Activated CD8-positive, alpha-beta memory T cell treated with anti-CD3 and anti-CD28 coated beads, Interleukin-2, amount 10 ng/mL, durations not matched to agents 7 days and 5 days (primary cell): ENCODE measurements at regions not wholly inside any gene's neighbourhood (a gene's known extent, or its start where the extent isn't known, plus 50 kb on each side); places are given as distances from the start of the nearest gene placed in this dataset.
"Not testable (repeated sequence)": the region's sequence is repeated elsewhere in the genome, so short reads cannot be mapped to it uniquely, and the experiment has no call there.

Source experiments
- ATAC-seq: fragments of 150-1000 bp; cut with Tn5 transposase; one replicate; pipeline ENCODE4 v1.10.0; 2021; ENCODE audit warnings: moderate library complexity
- CTCF ChIA-PET: fragments of 350-600 bp; sonication (Branson Sonifier 250); formaldehyde crosslinking; loops from one replicate; lab custom pipeline; 2021; ENCODE audit warnings: antibody characterized with exemption; lab: Charles Lee
- DNase-seq: peaks from one replicate; pipeline ENCODE4 v3.0.0-alpha.2; 2020
- H3K27ac Mint-ChIP-seq: one replicate; pipeline ENCODE4 v1.8.0; 2021; ENCODE audit warnings: mild to moderate bottlenecking, mixed read lengths
- H3K27me3 Mint-ChIP-seq: one replicate; pipeline ENCODE4 v1.8.0; 2021; ENCODE audit warnings: mixed read lengths
- H3K36me3 Mint-ChIP-seq: one replicate; pipeline ENCODE4 v1.8.0; 2021; ENCODE audit warnings: mild to moderate bottlenecking, mixed read lengths
- H3K4me1 Mint-ChIP-seq: one replicate; pipeline ENCODE4 v1.8.0; 2021; ENCODE audit warnings: mixed read lengths
- H3K4me3 Mint-ChIP-seq: one replicate; pipeline ENCODE4 v1.8.0; 2021; ENCODE audit warnings: mild to moderate bottlenecking, moderate library complexity, mixed read lengths
- H3K9me3 Mint-ChIP-seq: one replicate; pipeline ENCODE4 v1.8.0; 2022; ENCODE audit warnings: low read depth, mixed read lengths

GRCh38 chr10:33871061-33871956 lies 536.8 kb upstream of the NRP1 start:
- no peak for ATAC-seq
- H3K9me3 Mint-ChIP-seq, result peaks cover 3% of the 10 kb centered on the region
- CTCF ChIA-PET, result no interaction called here

GRCh38 chr10:33869481-33869880 lies 535.0 kb upstream of the NRP1 start:
- Mint-ChIP-seq H3K36me3 (no peaks in the 10 kb centered on the region), H3K9me3 (peaks cover 5% of the 10 kb centered on the region), H3K27ac (no peak overlapping the region), H3K27me3 (peaks cover 2% of the 10 kb centered on the region), H3K4me1 (no peaks in the 10 kb centered on the region), H3K4me3 (no peak overlapping the region)
- DNase-seq, result no peak
- CTCF ChIA-PET, result no interaction called here
- ATAC-seq, result no peak

More at GRCh38 chr10:33871061-33871956, 536.8 kb upstream of the NRP1 start:
- no peak for DNase-seq
- Mint-ChIP-seq H3K27me3 (peaks cover 2% of the 10 kb centered on the region), H3K36me3 (no peaks in the 10 kb centered on the region), H3K4me3 (no peak overlapping the region), H3K4me1 (no peaks in the 10 kb centered on the region), H3K27ac (no peak overlapping the region)

GRCh38 chr10:33869028-33869427 lies 534.6 kb upstream of the NRP1 start:
- DNase-seq (no peak), ATAC-seq (no peak)
- H3K9me3 Mint-ChIP-seq, result peaks cover 5% of the 10 kb centered on the region
- no peak overlapping the region for H3K4me3 Mint-ChIP-seq
- H3K27ac Mint-ChIP-seq, result no peak overlapping the region
- H3K4me1 Mint-ChIP-seq, result no peaks in the 10 kb centered on the region
- peaks cover 2% of the 10 kb centered on the region for H3K27me3 Mint-ChIP-seq
- CTCF ChIA-PET, result no interaction called here
- H3K36me3 Mint-ChIP-seq, result no peaks in the 10 kb centered on the region

DNA sequence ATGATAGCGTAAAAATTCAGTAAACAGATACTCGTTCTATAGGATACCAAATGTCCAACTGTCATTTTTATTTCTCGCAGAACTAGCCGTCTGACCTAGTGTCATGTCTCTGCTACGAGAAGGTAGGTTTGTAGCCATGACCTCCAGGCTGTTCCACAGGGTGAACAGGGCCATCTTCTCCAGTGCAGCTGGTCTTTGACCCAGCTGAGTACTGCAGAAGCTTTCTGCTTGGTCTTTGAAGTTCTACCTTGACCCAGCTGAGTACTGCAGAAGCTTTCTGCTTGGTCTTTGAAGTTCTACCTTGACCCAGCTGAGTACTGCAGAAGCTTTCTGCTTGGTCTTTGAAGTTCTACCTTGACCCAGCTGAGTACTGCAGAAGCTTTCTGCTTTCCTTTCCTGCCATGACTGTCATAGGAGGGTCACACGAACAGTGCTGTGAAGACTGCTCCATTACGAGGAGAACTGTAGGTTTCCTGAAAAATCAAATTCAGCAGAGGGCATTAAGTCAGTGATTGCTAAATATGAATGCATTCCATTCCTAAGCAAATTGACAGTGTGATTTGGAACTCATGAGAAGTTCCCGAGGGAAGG lies 532.8 kb upstream of the NRP1 start:
- not testable (repeated sequence) for H3K4me1 Mint-ChIP-seq

GRCh38 chr10:33863352-33863751 lies 528.9 kb upstream of the NRP1 start:
- no peak for ATAC-seq
- Mint-ChIP-seq H3K4me3 (no peak overlapping the region), H3K4me1 (no peaks in the 10 kb centered on the region), H3K27ac (no peak overlapping the region), H3K36me3 (no peaks in the 10 kb centered on the region), H3K9me3 (peaks cover 5% of the 10 kb centered on the region), H3K27me3 (no peaks in the 10 kb centered on the region)
- no peak for DNase-seq
- CTCF ChIA-PET, result no interaction called here

More for the DNA sequence above, 532.8 kb upstream of the NRP1 start:
- H3K36me3 Mint-ChIP-seq, H3K9me3 Mint-ChIP-seq, CTCF ChIA-PET, DNase-seq, ATAC-seq, H3K4me3 Mint-ChIP-seq, H3K27ac Mint-ChIP-seq, H3K27me3 Mint-ChIP-seq: not testable (repeated sequence)

DNA sequence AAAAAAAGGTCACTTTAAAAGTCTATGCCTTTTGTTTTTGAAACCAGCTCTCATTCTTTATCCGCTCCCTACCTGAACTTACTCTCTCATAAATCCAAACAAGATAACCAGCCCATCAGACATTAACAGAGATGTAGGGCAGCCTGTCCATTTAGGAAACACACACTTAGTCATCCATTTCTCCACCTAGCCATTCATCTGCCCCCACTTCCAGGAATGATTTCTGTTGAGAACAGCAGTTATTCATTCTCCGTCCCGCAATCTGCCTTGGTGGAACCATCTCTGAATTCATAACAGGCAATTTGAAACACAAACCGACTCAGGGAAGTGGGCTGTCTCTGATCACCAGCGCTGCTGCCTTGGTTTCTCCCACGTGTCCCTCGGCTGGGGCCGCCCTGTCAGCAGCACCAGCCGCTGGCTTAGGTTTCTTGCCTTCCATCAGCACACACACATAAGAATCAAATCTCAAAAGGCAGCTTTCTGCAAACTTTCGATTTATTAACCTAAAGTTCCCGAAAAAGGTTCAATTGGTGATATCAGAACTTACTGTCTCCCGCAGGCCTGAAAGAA lies 528.2 kb upstream of the NRP1 start:
- H3K27ac Mint-ChIP-seq, result no peak overlapping the region
- no peak for DNase-seq
- CTCF ChIA-PET, result no interaction called here
- no peaks in the 10 kb centered on the region for H3K4me1 Mint-ChIP-seq
- peaks cover 3% of the 10 kb centered on the region for H3K9me3 Mint-ChIP-seq
- no peaks in the 10 kb centered on the region for H3K36me3 Mint-ChIP-seq
- H3K4me3 Mint-ChIP-seq, result no peak overlapping the region
- ATAC-seq, result no peak
- no peaks in the 10 kb centered on the region for H3K27me3 Mint-ChIP-seq

DNA sequence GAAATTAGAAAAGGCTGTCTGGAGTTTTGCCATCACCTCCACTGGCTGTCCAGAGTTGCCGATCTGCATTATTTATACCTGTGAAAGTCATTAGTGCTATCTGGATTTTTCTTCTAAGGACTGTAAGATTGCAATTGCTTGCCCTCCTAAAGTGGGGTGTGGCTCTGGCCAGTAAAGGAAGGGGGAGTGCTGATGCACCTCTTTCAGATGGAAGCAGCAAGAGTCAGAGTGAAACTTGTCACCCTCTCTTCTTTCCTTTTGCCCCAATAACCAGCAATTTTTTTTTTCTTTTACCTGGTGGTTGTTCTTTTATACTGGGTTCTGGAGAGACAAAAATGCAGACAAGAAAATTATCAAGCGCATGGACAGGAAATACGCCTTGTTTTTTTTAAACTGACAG lies 527.4 kb upstream of the NRP1 start:
- Mint-ChIP-seq H3K4me3 (no peak overlapping the region), H3K27me3 (no peaks in the 10 kb centered on the region), H3K4me1 (no peaks in the 10 kb centered on the region), H3K9me3 (peaks cover 2% of the 10 kb centered on the region), H3K36me3 (no peaks in the 10 kb centered on the region), H3K27ac (no peak overlapping the region)
- ATAC-seq, result no peak
- no peak for DNase-seq
- CTCF ChIA-PET, result no interaction called here

- CTCF ChIA-PET, result no interaction called here
- DNase-seq, result no peak
- Mint-ChIP-seq H3K27me3 (no peaks in the 10 kb centered on the region), H3K36me3 (no peaks in the 10 kb centered on the region), H3K4me3 (no peak overlapping the region), H3K9me3 (peaks cover 2% of the 10 kb centered on the region), H3K27ac (no peak overlapping the region), H3K4me1 (no peaks in the 10 kb centered on the region)
- ATAC-seq, result no peak
Observed at GRCh38 chr10:33861016-33861704, 526.7 kb upstream of the NRP1 start.

DNA sequence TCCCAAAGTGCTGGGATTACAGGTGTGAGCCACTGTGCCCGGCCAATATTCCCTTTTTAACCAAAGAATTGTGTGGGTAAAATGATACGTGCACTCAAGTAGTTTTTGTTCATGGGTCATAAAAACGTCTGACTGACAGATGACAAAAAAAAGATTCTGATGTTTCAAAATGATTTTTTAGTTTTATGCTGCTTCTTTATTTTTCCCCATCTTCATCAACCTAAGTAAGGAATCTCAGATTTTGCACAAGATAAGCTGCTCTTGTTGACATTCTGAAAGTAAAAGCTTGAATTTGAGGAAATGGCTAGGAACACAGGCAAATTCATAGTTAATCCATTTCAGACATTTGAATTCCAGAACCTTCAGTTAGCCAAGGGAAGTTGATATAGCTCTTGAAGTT lies 526.1 kb upstream of the NRP1 start:
- no peaks in the 10 kb centered on the region for H3K4me1 Mint-ChIP-seq
- CTCF ChIA-PET, result no interaction called here
- DNase-seq (no peak), ATAC-seq (no peak)
- H3K9me3 Mint-ChIP-seq, result no peaks in the 10 kb centered on the region
- H3K27me3 Mint-ChIP-seq, result no peaks in the 10 kb centered on the region
- no peak overlapping the region for H3K4me3 Mint-ChIP-seq
- H3K27ac Mint-ChIP-seq, result no peak overlapping the region
- no peaks in the 10 kb centered on the region for H3K36me3 Mint-ChIP-seq

DNA sequence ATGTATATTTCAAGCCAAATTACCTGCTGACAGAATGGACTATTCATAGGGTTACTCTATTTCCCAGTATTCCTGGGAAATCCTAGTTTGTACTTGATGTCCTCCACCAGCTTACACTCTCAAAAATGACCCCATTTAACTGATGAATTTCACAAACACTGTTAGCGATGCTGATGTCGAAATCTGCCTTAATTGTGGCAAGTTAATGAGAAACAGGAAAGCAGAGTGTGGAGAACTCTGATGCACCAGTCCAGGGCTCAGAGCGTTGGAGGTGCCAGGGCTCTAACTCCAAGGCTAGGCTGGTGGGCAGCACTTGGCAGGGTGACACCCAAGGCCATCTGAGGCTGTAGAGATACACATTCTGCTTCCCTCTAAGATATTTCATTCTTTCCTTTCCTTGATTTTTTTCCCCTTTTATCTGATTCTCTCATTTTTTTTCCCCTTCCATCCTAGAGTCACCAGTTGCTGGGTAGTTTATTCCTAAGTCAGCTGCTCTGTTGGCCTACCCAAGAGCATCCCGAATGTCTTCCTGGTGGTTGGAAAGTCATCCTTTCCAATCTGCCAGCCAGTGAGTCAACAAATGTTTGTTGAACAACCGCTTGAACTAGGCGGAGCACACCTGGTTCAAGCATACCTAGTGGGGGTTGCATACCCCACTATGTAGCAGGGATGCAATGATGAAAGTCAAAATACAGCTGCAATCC lies 525.0 kb upstream of the NRP1 start:
- Mint-ChIP-seq H3K9me3 (no peaks in the 10 kb centered on the region), H3K4me3 (no peak overlapping the region), H3K4me1 (no peaks in the 10 kb centered on the region), H3K27ac (no peak overlapping the region), H3K27me3 (no peaks in the 10 kb centered on the region), H3K36me3 (no peaks in the 10 kb centered on the region)
- DNase-seq (no peak), ATAC-seq (no peak)
- CTCF ChIA-PET, result no interaction called here

- Mint-ChIP-seq H3K36me3 (no peaks in the 10 kb centered on the region), H3K4me3 (no peak overlapping the region), H3K4me1 (no peaks in the 10 kb centered on the region), H3K9me3 (no peaks in the 10 kb centered on the region), H3K27me3 (no peaks in the 10 kb centered on the region), H3K27ac (no peak overlapping the region)
- DNase-seq, result no peak
- CTCF ChIA-PET, result no interaction called here
- ATAC-seq, result no peak
Observed at GRCh38 chr10:33858326-33858725, 523.9 kb upstream of the NRP1 start.

DNA sequence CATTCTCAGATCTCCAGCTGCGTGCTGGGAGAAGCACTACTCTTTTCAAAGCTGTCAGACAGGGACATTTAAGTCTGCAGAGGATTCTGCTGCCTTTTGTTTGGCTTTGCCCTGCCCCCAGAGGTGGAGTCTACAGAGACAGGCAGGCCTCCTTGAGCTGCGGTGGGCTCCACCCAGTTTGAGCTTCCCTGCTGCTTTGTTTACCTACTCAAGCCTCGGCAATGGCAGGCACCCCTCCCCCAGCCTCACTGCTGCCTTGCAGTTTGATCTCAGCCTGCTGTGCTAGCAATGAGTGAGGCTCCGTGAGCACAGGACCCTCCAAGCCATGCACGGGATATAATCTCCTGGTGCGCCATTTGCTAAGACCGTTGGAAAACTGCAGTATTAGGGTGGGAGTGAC lies 518.8 kb upstream of the NRP1 start:
- H3K27me3 Mint-ChIP-seq, H3K4me3 Mint-ChIP-seq, H3K9me3 Mint-ChIP-seq, DNase-seq, CTCF ChIA-PET, ATAC-seq, H3K4me1 Mint-ChIP-seq, H3K27ac Mint-ChIP-seq, H3K36me3 Mint-ChIP-seq: not testable (repeated sequence)

DNA sequence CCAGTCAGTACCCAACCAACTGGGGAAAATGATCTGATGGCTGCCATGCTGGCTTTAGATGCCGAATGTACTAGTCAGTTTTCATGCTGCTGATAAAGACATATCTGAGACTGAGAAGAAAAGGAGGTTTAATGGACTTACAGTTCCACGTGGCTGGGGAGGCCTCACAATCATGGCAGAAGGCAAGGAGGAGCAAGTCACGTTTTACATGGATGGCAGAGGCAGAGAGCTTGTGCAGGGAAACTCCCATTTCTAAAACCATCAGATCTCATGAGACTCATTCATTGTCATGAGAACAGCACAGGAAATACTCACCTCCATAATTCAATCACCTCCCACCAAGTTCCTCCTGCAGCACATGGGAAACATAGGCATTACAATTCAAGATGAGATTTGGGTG lies 508.9 kb upstream of the NRP1 start:
- Mint-ChIP-seq H3K9me3 (peaks cover 7% of the 10 kb centered on the region), H3K4me3 (no peak overlapping the region), H3K27ac (no peak overlapping the region), H3K27me3 (no peaks in the 10 kb centered on the region), H3K36me3 (no peaks in the 10 kb centered on the region), H3K4me1 (no peaks in the 10 kb centered on the region)
- DNase-seq, result no peak
- CTCF ChIA-PET, result no interaction called here
- no peak for ATAC-seq
